Activated naive CD8-positive, alpha-beta T cell (primary cell): ENCODE measurements at regions not wholly inside any gene's neighbourhood (a gene's known extent, or its start where the extent isn't known, plus 50 kb on each side); places are given as distances from the start of the nearest gene placed in this dataset.

Experiments
- H3K27ac Mint-ChIP-seq: one replicate; pipeline ENCODE4 v1.8.0; 2021; ENCODE audit warnings: mixed read lengths
- H3K27me3 Mint-ChIP-seq: one replicate; pipeline ENCODE4 v1.8.0; 2021; ENCODE audit warnings: mixed read lengths
- H3K36me3 Mint-ChIP-seq: one replicate; pipeline ENCODE4 v1.8.0; 2021; ENCODE audit warnings: mixed read lengths
- H3K4me1 Mint-ChIP-seq: one replicate; pipeline ENCODE4 v1.8.0; 2021; ENCODE audit warnings: low read depth, mixed read lengths
- H3K4me3 Mint-ChIP-seq: one replicate; pipeline ENCODE4 v1.8.0; 2021; ENCODE audit warnings: mild to moderate bottlenecking, mixed read lengths
- H3K9me3 Mint-ChIP-seq: one replicate; pipeline ENCODE4 v1.8.0; 2021; ENCODE audit warnings: low read depth, mixed read lengths

- Mint-ChIP-seq H3K27me3 (peaks cover 2% of the 10 kb centered on the region), H3K36me3 (no peaks in the 10 kb centered on the region), H3K4me3 (no peak overlapping the region)
These were observed 200.2 kb downstream of the PHLDA1 start for GRCh38 chr12:75831402-75831801.

DNA sequence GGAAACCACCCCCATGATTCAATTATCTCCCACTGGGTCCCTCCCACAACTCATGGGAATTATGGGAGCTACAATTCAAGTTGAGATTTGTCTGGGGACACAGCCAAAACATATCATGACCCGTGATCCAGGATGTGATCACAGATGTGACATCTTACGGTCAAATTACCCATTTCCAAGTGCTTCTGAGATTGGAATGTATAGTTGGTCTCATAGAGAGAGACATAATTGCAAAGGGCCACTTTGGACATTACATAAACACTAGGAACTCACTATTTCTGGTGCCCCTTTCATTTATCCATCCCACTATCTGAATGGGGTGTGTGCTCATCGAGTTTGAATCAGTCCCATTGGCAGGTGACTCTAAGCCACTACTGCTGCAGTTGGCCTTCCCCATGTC lies 204.5 kb downstream of the PHLDA1 start:
- Mint-ChIP-seq H3K9me3 (no peaks in the 10 kb centered on the region), H3K4me1 (no peaks in the 10 kb centered on the region), H3K27ac (no peak overlapping the region), H3K27me3 (peaks cover 4% of the 10 kb centered on the region), H3K36me3 (no peaks in the 10 kb centered on the region), H3K4me3 (no peak overlapping the region)

More at GRCh38 chr12:75831402-75831801, 200.2 kb downstream of the PHLDA1 start:
- Mint-ChIP-seq H3K4me1 (no peaks in the 10 kb centered on the region), H3K27ac (no peak overlapping the region), H3K9me3 (no peaks in the 10 kb centered on the region)

DNA sequence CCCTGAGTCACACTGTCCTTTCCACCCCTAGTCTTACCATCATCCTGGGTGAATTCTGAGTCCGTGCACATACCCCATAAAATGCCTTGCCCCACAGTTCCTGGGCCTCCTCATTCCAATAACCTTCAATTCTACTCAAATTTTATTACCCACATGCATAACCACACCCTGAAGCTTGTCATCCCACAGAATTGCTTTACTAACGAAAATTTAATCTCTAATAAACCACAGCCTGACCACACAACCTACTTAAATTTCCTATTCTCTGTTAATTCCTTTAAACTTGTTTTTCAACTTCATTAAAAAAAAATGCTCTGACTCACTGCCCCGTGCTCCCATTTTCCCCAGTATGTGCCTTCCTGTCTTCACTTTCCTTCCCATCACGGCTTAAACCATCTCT lies 205.9 kb downstream of the PHLDA1 start:
- Mint-ChIP-seq H3K9me3 (no peaks in the 10 kb centered on the region), H3K4me3 (no peak overlapping the region), H3K27ac (no peak overlapping the region), H3K4me1 (no peaks in the 10 kb centered on the region), H3K36me3 (no peaks in the 10 kb centered on the region), H3K27me3 (peaks cover 5% of the 10 kb centered on the region)

DNA sequence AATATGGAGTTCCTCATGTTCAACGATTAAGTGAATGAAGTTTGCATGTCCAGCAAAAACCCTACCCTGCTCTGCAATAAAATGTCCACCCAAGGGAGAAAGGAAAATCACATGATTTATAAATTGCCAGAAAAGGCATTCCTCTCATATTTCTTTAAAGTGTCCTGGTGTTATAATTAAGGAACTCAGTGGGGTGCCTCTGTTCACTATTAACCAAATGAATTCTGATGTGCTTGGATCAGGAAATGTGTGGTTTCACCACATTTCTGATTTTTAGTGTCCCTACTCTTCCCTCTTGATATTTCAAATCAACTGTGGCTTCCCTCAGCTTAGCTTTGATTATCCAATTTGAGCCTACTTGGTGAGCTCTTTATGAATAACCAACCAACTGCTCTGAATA lies 208.1 kb downstream of the PHLDA1 start:
- peaks cover 6% of the 10 kb centered on the region for H3K4me1 Mint-ChIP-seq
- H3K27me3 Mint-ChIP-seq, result peaks cover 5% of the 10 kb centered on the region
- H3K36me3 Mint-ChIP-seq, result no peaks in the 10 kb centered on the region
- no peak overlapping the region for H3K4me3 Mint-ChIP-seq
- no peaks in the 10 kb centered on the region for H3K9me3 Mint-ChIP-seq
- H3K27ac Mint-ChIP-seq, result no peak overlapping the region

DNA sequence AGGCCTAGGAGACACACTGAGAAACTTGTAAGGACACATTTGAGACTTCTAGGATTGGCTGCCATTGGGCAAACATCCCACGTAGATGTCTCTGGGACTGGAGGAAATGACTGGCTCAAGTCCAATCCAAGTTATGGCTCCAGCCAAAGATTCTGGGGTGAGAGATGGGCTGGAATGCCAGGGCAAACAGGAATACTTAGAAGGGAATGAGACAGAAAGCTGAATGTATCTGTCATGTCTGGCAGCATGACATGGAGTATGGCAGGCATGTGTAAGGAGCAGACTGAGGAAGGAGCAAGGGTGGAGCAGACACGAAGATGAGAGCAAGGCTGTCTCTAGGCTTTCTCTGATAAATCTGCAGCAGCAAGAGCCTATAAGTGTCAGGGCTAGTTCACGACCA lies 209.2 kb downstream of the PHLDA1 start:
- H3K36me3 Mint-ChIP-seq, result no peaks in the 10 kb centered on the region
- H3K27ac Mint-ChIP-seq, result no peak overlapping the region
- no peak overlapping the region for H3K4me3 Mint-ChIP-seq
- H3K9me3 Mint-ChIP-seq, result no peaks in the 10 kb centered on the region
- peaks cover 5% of the 10 kb centered on the region for H3K27me3 Mint-ChIP-seq
- H3K4me1 Mint-ChIP-seq, result peaks cover 6% of the 10 kb centered on the region

DNA sequence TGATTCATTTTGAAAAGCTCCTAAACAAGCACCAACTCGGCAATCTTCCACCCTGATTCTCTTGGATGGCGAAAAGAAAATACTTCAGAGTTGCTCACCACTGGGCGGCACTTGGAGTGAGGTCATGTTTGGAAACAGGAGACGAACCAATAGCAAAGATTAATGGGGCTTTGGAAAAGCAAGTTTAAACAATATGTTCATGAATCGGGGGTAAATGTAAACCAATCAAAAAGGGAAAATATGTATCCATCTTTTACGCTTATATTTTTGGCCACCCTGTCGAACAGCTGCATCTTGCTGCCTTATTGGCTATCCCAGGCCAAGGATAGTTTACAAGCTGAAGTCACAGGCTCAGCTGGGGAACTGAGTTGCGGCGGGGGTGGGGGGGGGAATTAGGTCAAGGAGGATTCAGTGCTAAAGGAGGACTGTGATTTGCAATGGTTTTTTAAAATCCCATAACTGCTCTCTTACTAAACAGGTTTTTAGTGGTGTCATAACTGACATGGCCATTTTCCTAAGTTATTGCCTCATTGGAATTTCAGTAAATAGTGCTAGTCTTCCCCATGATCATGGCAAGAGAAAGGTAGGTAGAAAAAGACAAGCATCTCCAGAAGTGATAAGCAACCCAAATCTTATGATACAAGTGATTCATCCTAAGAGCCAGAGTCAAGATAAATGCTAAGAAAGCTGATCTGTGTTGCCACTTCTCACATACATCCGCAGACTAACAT lies 210.6 kb downstream of the PHLDA1 start:
- Mint-ChIP-seq H3K36me3 (no peaks in the 10 kb centered on the region), H3K4me1 (peaks cover 12% of the 10 kb centered on the region), H3K27me3 (peaks cover 5% of the 10 kb centered on the region), H3K9me3 (no peaks in the 10 kb centered on the region), H3K4me3 (no peak overlapping the region), H3K27ac (no peak overlapping the region)

- H3K36me3 Mint-ChIP-seq, result no peaks in the 10 kb centered on the region
- no peak overlapping the region for H3K27ac Mint-ChIP-seq
- no peaks in the 10 kb centered on the region for H3K9me3 Mint-ChIP-seq
- H3K4me1 Mint-ChIP-seq, result peaks cover 15% of the 10 kb centered on the region
- no peak overlapping the region for H3K4me3 Mint-ChIP-seq
- H3K27me3 Mint-ChIP-seq, result peaks cover 5% of the 10 kb centered on the region
These were observed 211.5 kb downstream of the PHLDA1 start for GRCh38 chr12:75820071-75820470.

DNA sequence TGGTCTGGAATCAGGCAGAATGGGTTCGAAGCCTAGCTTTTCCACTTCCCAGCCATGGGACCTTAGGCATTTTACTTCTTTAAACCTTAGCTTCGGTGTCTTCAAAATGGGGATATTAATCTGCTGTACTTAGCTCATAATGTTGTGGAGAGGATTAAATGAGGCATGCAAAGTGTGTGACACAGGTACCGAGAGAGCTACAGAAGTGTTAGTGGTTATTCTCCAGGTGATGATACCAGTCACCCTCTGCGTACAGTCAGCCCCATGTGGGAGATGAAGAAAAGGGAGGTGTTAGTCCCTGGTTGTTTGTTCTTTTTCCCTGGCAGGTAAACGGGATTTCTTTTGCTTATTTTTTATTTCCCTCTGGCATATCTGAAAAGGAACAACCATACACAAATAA lies 212.1 kb downstream of the PHLDA1 start:
- peaks cover 5% of the 10 kb centered on the region for H3K27me3 Mint-ChIP-seq
- no peaks in the 10 kb centered on the region for H3K36me3 Mint-ChIP-seq
- no peak overlapping the region for H3K4me3 Mint-ChIP-seq
- peaks cover 19% of the 10 kb centered on the region for H3K4me1 Mint-ChIP-seq
- H3K27ac Mint-ChIP-seq, result no peak overlapping the region
- H3K9me3 Mint-ChIP-seq, result no peaks in the 10 kb centered on the region

- Mint-ChIP-seq H3K4me3 (no peak overlapping the region), H3K9me3 (no peaks in the 10 kb centered on the region), H3K4me1 (peaks cover 19% of the 10 kb centered on the region), H3K27me3 (peaks cover 5% of the 10 kb centered on the region), H3K36me3 (no peaks in the 10 kb centered on the region), H3K27ac (no peak overlapping the region)
These were observed 212.7 kb downstream of the PHLDA1 start for GRCh38 chr12:75818863-75819262.

- Mint-ChIP-seq H3K4me3 (no peak overlapping the region), H3K4me1 (peaks cover 20% of the 10 kb centered on the region), H3K36me3 (no peaks in the 10 kb centered on the region), H3K27me3 (peaks cover under 1% of the 10 kb centered on the region), H3K27ac (no peak overlapping the region), H3K9me3 (no peaks in the 10 kb centered on the region)
These were observed 214.7 kb downstream of the PHLDA1 start for GRCh38 chr12:75816897-75817296.

DNA sequence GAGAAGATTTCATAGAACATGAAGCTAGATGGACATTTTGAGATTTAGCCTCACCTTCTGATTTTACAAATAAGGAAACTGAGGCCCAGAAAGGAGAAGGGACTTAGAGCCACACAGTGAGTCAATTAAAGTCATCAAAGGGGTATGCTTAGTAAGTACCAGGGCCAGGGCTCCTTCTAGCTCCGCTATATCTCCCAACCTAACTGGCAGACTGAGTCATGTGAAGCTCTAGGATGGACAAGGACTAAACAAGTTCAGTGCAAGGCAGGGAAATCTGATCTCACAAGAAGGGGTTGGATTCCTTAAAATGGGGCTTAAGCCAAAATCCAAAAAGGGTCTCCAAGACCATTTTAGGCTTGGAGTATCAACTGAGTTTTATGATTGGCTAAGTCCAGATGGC lies 215.8 kb downstream of the PHLDA1 start:
- Mint-ChIP-seq H3K27me3 (no peaks in the 10 kb centered on the region), H3K9me3 (no peaks in the 10 kb centered on the region), H3K4me1 (peaks cover 20% of the 10 kb centered on the region), H3K36me3 (no peaks in the 10 kb centered on the region), H3K27ac (no peak overlapping the region), H3K4me3 (no peak overlapping the region)

DNA sequence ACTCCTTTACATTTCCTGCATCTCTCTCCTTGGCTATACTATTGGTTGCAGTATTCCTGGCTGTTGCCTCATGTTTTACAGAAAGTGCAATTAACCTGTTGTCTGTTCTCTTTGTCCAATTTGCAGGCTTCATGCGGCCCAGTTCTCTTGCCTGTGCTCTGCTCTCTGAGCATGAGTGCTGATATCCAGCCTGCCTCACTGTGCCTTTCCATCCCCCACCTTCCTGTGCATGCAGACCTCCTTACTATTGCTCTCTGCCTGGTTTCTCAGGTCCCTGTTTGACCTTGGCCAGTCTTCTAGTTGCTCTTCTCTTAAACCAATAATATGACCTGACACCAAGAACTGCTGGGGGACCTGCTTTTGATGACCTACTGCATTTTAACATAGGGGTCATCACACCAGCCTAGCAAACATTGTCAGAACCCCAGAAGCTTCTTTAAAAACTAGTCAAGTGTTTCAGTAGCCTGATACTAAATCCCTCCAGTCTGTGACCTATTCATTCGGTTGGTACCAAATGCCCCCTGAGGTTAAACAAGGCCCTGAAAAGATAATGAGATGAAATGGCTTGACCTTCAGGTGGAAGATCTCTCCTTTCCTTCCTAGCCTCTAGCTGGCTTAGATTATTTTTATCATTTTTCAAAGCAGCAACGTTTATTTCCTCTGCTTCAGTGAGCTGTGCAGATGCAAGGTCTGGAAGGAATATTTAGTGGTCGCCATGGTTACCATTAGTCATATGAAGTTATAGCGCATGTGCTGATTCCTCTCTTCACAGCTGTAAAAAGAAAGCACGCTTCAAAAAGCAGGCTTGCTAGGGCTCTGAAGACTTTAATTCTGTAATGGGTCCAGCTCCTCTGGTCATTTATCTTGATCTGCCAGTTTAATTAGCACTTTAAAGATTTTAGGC lies 216.5 kb downstream of the PHLDA1 start:
- H3K36me3 Mint-ChIP-seq, result no peaks in the 10 kb centered on the region
- no peak overlapping the region for H3K27ac Mint-ChIP-seq
- H3K4me1 Mint-ChIP-seq, result peaks cover 20% of the 10 kb centered on the region
- no peaks in the 10 kb centered on the region for H3K27me3 Mint-ChIP-seq
- H3K4me3 Mint-ChIP-seq, result no peak overlapping the region
- H3K9me3 Mint-ChIP-seq, result no peaks in the 10 kb centered on the region

DNA sequence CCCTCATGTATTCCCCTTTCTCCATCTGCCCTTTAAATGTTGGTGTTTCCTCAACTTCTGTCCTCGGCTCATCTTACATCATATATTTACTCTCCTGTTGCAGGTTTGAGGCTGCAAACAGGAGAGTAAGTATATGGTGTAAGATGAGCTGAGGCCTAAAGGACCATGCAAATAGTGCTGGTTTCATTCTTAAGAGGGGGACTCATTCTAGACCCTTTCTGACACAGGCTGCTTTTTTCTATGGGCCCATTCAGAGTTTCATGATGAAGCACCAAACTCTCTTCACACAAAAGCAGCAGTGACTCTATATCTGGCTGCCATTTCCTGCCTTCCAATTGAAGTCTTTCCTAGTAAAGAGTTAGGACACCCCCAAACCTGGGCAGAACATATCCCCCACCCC lies 218.5 kb downstream of the PHLDA1 start:
- H3K4me3 Mint-ChIP-seq, result no peak overlapping the region
- H3K27ac Mint-ChIP-seq, result no peak overlapping the region
- no peaks in the 10 kb centered on the region for H3K9me3 Mint-ChIP-seq
- H3K27me3 Mint-ChIP-seq, result no peaks in the 10 kb centered on the region
- peaks cover 14% of the 10 kb centered on the region for H3K4me1 Mint-ChIP-seq
- no peaks in the 10 kb centered on the region for H3K36me3 Mint-ChIP-seq

DNA sequence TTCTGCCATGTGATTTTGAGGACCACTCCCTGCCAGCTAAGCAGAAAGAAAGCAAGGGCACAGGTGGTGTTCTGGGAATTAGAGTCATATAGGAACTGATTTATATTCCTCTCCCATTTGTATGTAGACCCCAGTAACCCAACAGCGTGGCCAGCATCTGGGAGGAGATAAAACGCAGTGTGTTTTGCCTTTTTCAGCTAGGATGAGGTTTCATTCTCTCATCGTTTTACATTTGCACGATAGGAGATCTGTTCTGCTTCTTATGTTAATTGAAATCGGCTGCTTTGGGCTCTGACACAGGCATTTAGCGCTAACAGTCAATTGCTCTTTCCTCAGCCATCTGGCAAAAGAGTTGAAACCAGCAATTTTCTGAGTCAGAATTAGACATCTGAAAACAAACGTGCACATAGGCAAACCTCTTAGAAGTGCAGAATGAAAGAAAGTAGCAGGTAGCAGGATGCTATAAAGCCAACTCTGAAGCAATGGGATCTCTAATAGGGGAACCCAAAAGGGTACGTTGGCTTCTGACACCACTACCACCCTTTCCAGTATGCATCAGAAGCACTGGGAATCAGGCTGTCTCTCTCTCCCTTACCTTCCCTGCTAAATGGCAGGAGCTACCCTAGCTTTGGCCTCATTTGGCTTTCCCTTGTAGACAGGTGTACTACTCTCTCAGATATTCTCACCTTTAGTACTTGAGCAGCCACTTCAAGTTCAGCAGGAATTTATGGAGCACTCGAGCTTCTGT lies 219.1 kb downstream of the PHLDA1 start:
- Mint-ChIP-seq H3K4me1 (peaks cover 14% of the 10 kb centered on the region), H3K9me3 (no peaks in the 10 kb centered on the region), H3K27ac (no peak overlapping the region)

GRCh38 chr12:75809746-75810145 lies 221.8 kb downstream of the PHLDA1 start:
- no peaks in the 10 kb centered on the region for H3K36me3 Mint-ChIP-seq
- no peaks in the 10 kb centered on the region for H3K9me3 Mint-ChIP-seq
- peaks cover 2% of the 10 kb centered on the region for H3K4me1 Mint-ChIP-seq
- H3K27me3 Mint-ChIP-seq, result no peaks in the 10 kb centered on the region
- H3K4me3 Mint-ChIP-seq, result no peak overlapping the region
- no peak overlapping the region for H3K27ac Mint-ChIP-seq

More for the DNA sequence above, 219.1 kb downstream of the PHLDA1 start:
- Mint-ChIP-seq H3K4me3 (no peak overlapping the region), H3K27me3 (no peaks in the 10 kb centered on the region), H3K36me3 (no peaks in the 10 kb centered on the region)
